ENCODE measurements at regions not wholly inside any gene's neighbourhood (a gene's known extent, or its start where the extent isn't known, plus 50 kb on each side); places are given as distances from the start of the nearest gene placed in this dataset.

- DNase-seq (no peak), ATAC-seq (ENCODE audit: low read depth) (no peak)
- H3K9me3 Mint-ChIP-seq: no peaks in the 10 kb centered on the region
- TF ChIP-seq, protein P1, sequence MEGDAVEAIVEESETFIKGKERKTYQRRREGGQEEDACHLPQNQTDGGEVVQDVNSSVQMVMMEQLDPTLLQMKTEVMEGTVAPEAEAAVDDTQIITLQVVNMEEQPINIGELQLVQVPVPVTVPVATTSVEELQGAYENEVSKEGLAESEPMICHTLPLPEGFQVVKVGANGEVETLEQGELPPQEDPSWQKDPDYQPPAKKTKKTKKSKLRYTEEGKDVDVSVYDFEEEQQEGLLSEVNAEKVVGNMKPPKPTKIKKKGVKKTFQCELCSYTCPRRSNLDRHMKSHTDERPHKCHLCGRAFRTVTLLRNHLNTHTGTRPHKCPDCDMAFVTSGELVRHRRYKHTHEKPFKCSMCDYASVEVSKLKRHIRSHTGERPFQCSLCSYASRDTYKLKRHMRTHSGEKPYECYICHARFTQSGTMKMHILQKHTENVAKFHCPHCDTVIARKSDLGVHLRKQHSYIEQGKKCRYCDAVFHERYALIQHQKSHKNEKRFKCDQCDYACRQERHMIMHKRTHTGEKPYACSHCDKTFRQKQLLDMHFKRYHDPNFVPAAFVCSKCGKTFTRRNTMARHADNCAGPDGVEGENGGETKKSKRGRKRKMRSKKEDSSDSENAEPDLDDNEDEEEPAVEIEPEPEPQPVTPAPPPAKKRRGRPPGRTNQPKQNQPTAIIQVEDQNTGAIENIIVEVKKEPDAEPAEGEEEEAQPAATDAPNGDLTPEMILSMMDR (IDR thresholded peaks at IDR 0.05): no peak
- H3K27me3 Mint-ChIP-seq: no peaks in the 10 kb centered on the region
- ChIA-PET POLR2A (interaction anchor here (0.6 kb wide), 1 partner anchor 15 kb away, joined by 6 read pairs; no protein-coding TSS in a partner anchor), CTCF (no interaction called here)
- intact Hi-C loops (cut with micrococcal nuclease): no loop called here
- no peaks in the 10 kb centered on the region for H3K36me3 Mint-ChIP-seq (ENCODE audit: low read depth)
- H3K4me3 Mint-ChIP-seq: no peak overlapping the region
- peaks cover 7% of the 10 kb centered on the region for H3K4me1 Mint-ChIP-seq
- no peak overlapping the region for H3K27ac Mint-ChIP-seq
Observed at GRCh38 chr1:234918181-234918841, 210.3 kb downstream of the TOMM20 start.

- ATAC-seq (ENCODE audit: low read depth): no peak
- no peak overlapping the region for H3K27ac Mint-ChIP-seq
- CTCF ChIA-PET: no interaction called here
Observed at GRCh38 chr1:234917495-234918180, 211.0 kb downstream of the TOMM20 start.

DNA sequence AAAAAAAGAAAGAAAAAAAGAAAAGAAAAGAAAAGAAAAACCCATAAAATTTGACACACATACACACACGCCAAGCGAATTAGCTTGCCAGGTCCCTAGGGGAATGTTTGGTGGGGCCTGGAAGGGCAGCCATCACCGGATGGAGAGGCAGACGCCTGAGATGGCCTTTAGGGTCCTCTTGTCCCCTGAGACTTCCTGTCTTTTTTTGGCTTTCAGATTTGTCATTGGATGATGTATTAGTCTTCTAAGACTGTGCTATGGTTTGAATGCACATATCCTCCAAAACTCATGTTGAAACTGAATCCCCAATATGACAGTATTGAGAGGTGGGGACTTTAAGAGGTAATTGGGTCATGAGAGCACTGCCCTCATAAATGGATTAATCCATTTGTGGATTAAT, 211.8 kb downstream of the TOMM20 start:
- intact Hi-C loops (cut with micrococcal nuclease): no loop called here
- Mint-ChIP-seq H3K4me1 (peaks cover 12% of the 10 kb centered on the region), H3K9me3 (no peaks in the 10 kb centered on the region), H3K4me3 (no peak overlapping the region), H3K27ac (no peak overlapping the region), H3K27me3 (no peaks in the 10 kb centered on the region), H3K36me3 (ENCODE audit: low read depth) (no peaks in the 10 kb centered on the region)
- ATAC-seq (ENCODE audit: low read depth): no peak
- ChIA-PET CTCF (no interaction called here), POLR2A (interaction anchor here (0.7 kb wide), 1 partner anchor 198 kb away, joined by 7 read pairs; no protein-coding TSS in a partner anchor)
- TF ChIP-seq, protein P1 (IDR thresholded peaks at IDR 0.05): no peak
- no peak for DNase-seq

More at GRCh38 chr1:234917495-234918180, 211.0 kb downstream of the TOMM20 start:
- no peak overlapping the region for H3K4me3 Mint-ChIP-seq
- peaks cover 9% of the 10 kb centered on the region for H3K4me1 Mint-ChIP-seq
- no peaks in the 10 kb centered on the region for H3K9me3 Mint-ChIP-seq
- no peak for DNase-seq
- no peaks in the 10 kb centered on the region for H3K36me3 Mint-ChIP-seq (ENCODE audit: low read depth)
- H3K27me3 Mint-ChIP-seq: no peaks in the 10 kb centered on the region
- TF ChIP-seq, protein P1 (IDR thresholded peaks at IDR 0.05): no peak
- POLR2A ChIA-PET: no interaction called here
- intact Hi-C loops (cut with micrococcal nuclease): no loop called here

DNA sequence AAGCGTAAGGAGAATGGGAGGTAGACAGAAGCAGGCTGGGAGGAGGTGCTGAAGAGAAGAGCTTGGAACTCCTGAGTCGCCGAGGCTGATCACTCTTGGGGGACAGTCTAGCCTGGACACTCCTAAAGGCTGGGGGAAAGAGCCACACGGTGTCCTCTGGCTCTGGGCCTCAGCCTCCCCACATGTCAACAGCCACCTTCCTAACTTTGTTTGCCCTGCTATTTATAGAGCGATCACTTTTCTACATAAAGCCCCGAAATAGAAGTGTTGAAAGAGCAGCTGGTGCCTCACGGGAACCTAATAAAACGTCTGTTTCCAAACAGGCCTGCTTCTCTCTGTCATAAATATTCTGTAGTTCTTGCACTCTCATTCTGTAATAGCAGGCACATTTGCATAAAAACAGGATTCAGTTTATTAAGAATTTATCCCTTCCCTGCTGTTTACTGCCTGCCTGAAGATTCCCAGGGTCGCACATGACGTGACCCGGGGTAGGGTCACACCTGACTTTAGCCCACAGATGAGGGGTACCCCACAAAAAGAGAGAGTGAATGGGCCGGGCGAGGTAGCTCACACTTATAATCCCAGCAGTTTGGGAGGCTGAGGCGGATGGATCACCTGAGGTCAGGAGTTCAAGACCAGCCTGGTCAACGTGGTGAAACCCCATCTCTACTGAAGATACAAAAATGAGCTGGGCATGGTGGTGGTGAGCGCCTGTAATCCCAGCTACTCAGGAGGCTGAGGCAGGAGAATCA, 212.5 kb downstream of the TOMM20 start:
- DNase-seq (no peak), ATAC-seq (ENCODE audit: low read depth) (no peak)
- H3K27ac Mint-ChIP-seq: no peak overlapping the region
- intact Hi-C loops (cut with micrococcal nuclease): no loop called here
- no peaks in the 10 kb centered on the region for H3K36me3 Mint-ChIP-seq (ENCODE audit: low read depth)
- CTCF ChIA-PET: no interaction called here
- TF ChIP-seq, protein P1 (IDR thresholded peaks at IDR 0.05): no peak
- H3K4me3 Mint-ChIP-seq: no peak overlapping the region
- H3K9me3 Mint-ChIP-seq: no peaks in the 10 kb centered on the region
- POLR2A ChIA-PET: interaction anchor here (0.6 to 1.0 kb wide), 3 partner anchors 10 to 305 kb away, joined by 3 to 7 read pairs (median 4); no protein-coding TSS in a partner anchor
- peaks cover 12% of the 10 kb centered on the region for H3K4me1 Mint-ChIP-seq
- no peaks in the 10 kb centered on the region for H3K27me3 Mint-ChIP-seq
